Fibroblast of lung (primary cell): ENCODE measurements at regions not wholly inside any gene's neighbourhood (a gene's known extent, or its start where the extent isn't known, plus 50 kb on each side); places are given as distances from the start of the nearest gene placed in this dataset.

ENCODE experiments used
- DNase-seq, 2 donors: peaks; one replicate each; pipeline versions ENCODE4 v3.0.0 to v3.0.0-alpha.2; 2010; ENCODE audit warnings: low read depth in 2 of 2
- H2AFZ ChIP-seq: 2 replicates; pipeline ENCODE4 v1.5.1; 2012; ENCODE audit warnings: low read length, control low read depth, inconsistent platforms
- H3K27ac ChIP-seq: 2 replicates; pipeline ENCODE4 v1.5.1; 2011; ENCODE audit warnings: low read length, control low read depth; ENCODE audit not compliant: insufficient read depth
- H3K27me3 ChIP-seq: 2 replicates; pipeline ENCODE4 v1.5.1; 2011; ENCODE audit warnings: mild to moderate bottlenecking, low read length; ENCODE audit not compliant: control insufficient read depth, insufficient read depth
- H3K36me3 ChIP-seq: 2 replicates; pipeline ENCODE4 v1.5.1; 2011; ENCODE audit warnings: low read length; ENCODE audit not compliant: control insufficient read depth, insufficient read depth
- H3K4me1 ChIP-seq: 2 replicates; pipeline ENCODE4 v1.5.1; 2011; ENCODE audit warnings: low read length; ENCODE audit not compliant: control insufficient read depth, insufficient read depth; ENCODE audit errors: extremely low read depth
- H3K4me2 ChIP-seq: 2 replicates; pipeline ENCODE4 v1.5.1; 2011; ENCODE audit warnings: low read length, control low read depth; ENCODE audit not compliant: insufficient read depth; ENCODE audit errors: extremely low read depth
- H3K4me3 ChIP-seq, 4 experiments: fragments of 200-600 bp in 1 of 4; sonication (generic) in 1 of 4; replicated peaks in 1 of 4; 2 replicates each; pipeline ENCODE4 v1.5.1; 2011 to 2016; ENCODE audit warnings: low read length in 4 of 4, low read depth in 3 of 4, mild to moderate bottlenecking in 3 of 4, control low read depth in 2 of 4, inconsistent platforms in 1 of 4, mixed read lengths in 1 of 4; ENCODE audit not compliant: insufficient read depth in 1 of 4; ENCODE audit errors: control extremely low read depth in 1 of 4
- H3K79me2 ChIP-seq: 2 replicates; pipeline ENCODE4 v1.5.1; 2012; ENCODE audit warnings: mild to moderate bottlenecking, low read length, inconsistent platforms; ENCODE audit not compliant: control insufficient read depth, insufficient read depth
- H3K9ac ChIP-seq: 2 replicates; pipeline ENCODE4 v1.5.1; 2011; ENCODE audit warnings: mild to moderate bottlenecking, low read length, control low read depth; ENCODE audit not compliant: insufficient read depth
- H3K9me3 ChIP-seq: 2 replicates; pipeline ENCODE4 v1.5.1; 2012; ENCODE audit warnings: low read depth, low read length; ENCODE audit not compliant: control insufficient read depth, insufficient read depth
- H4K20me1 ChIP-seq: 2 replicates; pipeline ENCODE4 v1.5.1; 2011; ENCODE audit warnings: low read length; ENCODE audit not compliant: control insufficient read depth, insufficient read depth; ENCODE audit errors: extremely low read depth
- CTCF ChIP-seq, 2 donors: IDR thresholded peaks in 1 of 2; conservative IDR thresholded peaks in 1 of 2; 1 replicate in 1 of 2; 2 replicates in 1 of 2; pipeline ENCODE4 v1.5.1; 2011 to 2012; ENCODE audit warnings: low read length in 2 of 2, control low read depth in 1 of 2, inconsistent platforms in 1 of 2, low read depth in 1 of 2, mild to moderate bottlenecking in 1 of 2
- EZH2 ChIP-seq: IDR thresholded peaks from 2 replicates; pipeline ENCODE4 v1.5.1; 2012; ENCODE audit warnings: low read length, control low read depth, mild to moderate bottlenecking; ENCODE audit errors: missing control alignments

- no peaks in the 10 kb centered on the region for H4K20me1 ChIP-seq
- no peaks in the 10 kb centered on the region for H3K4me1 ChIP-seq
- H2AFZ ChIP-seq: peak overlapping the region; percentile 91
- H3K4me2 ChIP-seq: peak overlapping the region; percentile 100
- no peaks in the 10 kb centered on the region for H3K27me3 ChIP-seq
- peak overlapping the region; percentile 47 for H3K27ac ChIP-seq
- peak; percentile 58 to 70 for DNase-seq
- no peaks in the 10 kb centered on the region for H3K79me2 ChIP-seq
- H3K9ac ChIP-seq: peak overlapping the region; percentile 39
- H3K4me3 ChIP-seq: peak overlapping the region; percentile 59 to 92 (median 68)
- TF ChIP-seq CTCF (conservative IDR thresholded peaks at IDR 0.05 in 1 of 2, IDR thresholded peaks at IDR 0.05 in 1 of 2; ENCODE audit: low read depth in 1 of 2, low read length in 2 of 2) (no peak), EZH2 (no peak)
- no peaks in the 10 kb centered on the region for H3K9me3 ChIP-seq
- no peaks in the 10 kb centered on the region for H3K36me3 ChIP-seq
Measured at GRCh38 chr3:168248383-168249204, 152.9 kb upstream of the GOLIM4 start.

- H3K27me3 ChIP-seq: no peaks in the 10 kb centered on the region
- no peak overlapping the region for H3K9ac ChIP-seq
- H3K9me3 ChIP-seq: no peaks in the 10 kb centered on the region
- TF ChIP-seq CTCF (conservative IDR thresholded peaks at IDR 0.05 in 1 of 2, IDR thresholded peaks at IDR 0.05 in 1 of 2; ENCODE audit: low read depth in 1 of 2, low read length in 2 of 2) (no peak), EZH2 (no peak)
- H2AFZ ChIP-seq: no peak overlapping the region
- DNase-seq: no peak
- no peaks in the 10 kb centered on the region for H3K79me2 ChIP-seq
- H3K4me3 ChIP-seq: no peak overlapping the region
- no peak overlapping the region for H3K27ac ChIP-seq
- no peaks in the 10 kb centered on the region for H4K20me1 ChIP-seq
- no peaks in the 10 kb centered on the region for H3K36me3 ChIP-seq
- H3K4me2 ChIP-seq: no peak overlapping the region
- no peaks in the 10 kb centered on the region for H3K4me1 ChIP-seq
Measured at GRCh38 chr3:168241156-168241555, 145.4 kb upstream of the GOLIM4 start.

- Histone ChIP-seq H3K4me3 (no peak overlapping the region), H2AFZ (no peak overlapping the region), H3K36me3 (no peaks in the 10 kb centered on the region), H4K20me1 (no peaks in the 10 kb centered on the region), H3K9me3 (no peaks in the 10 kb centered on the region), H3K27me3 (no peaks in the 10 kb centered on the region), H3K9ac (no peak overlapping the region), H3K4me2 (no peak overlapping the region), H3K79me2 (no peaks in the 10 kb centered on the region), H3K4me1 (no peaks in the 10 kb centered on the region), H3K27ac (no peak overlapping the region)
- TF ChIP-seq CTCF (conservative IDR thresholded peaks at IDR 0.05 in 1 of 2, IDR thresholded peaks at IDR 0.05 in 1 of 2; ENCODE audit: low read depth in 1 of 2, low read length in 2 of 2): no peak
- no peak for TF ChIP-seq EZH2
- DNase-seq: no peak
Measured at GRCh38 chr3:168239287-168239686, 143.6 kb upstream of the GOLIM4 start.
